ENCODE measurements at regions not wholly inside any gene's neighbourhood (a gene's known extent, or its start where the extent isn't known, plus 50 kb on each side); places are given as distances from the start of the nearest gene placed in this dataset.

GRCh38 chr16:82421851-82422250, 204.9 kb upstream of the CDH13 start:
- no peaks in the 10 kb centered on the region for H3K27me3 ChIP-seq (ENCODE audit: control insufficient read depth, insufficient read depth, low read length)

More at GRCh38 chr16:82421851-82422250, 204.9 kb upstream of the CDH13 start:
- Histone ChIP-seq H3K9me3 (ENCODE audit: control insufficient read depth, insufficient read depth, low read length) (no peaks in the 10 kb centered on the region), H3K27ac (ENCODE audit: insufficient read depth, low read length) (no peak overlapping the region), H2AFZ (replicated peaks; ENCODE audit: low read length, poor library complexity) (no peak overlapping the region), H3K18ac (ENCODE audit: low read depth, low read length) (no peak overlapping the region), H3K4me1 (ENCODE audit: control insufficient read depth, insufficient read depth, low read length) (no peaks in the 10 kb centered on the region), H3K9ac (ENCODE audit: low read depth, low read length) (no peak overlapping the region), H4K5ac (ENCODE audit: low read depth, low read length) (no peak overlapping the region), H2BK120ac (ENCODE audit: low read depth, low read length) (no peak overlapping the region), H3K4me3 (ENCODE audit: insufficient read depth, low read depth, low read length) (no peak overlapping the region), H3K14ac (replicated peaks; ENCODE audit: low read depth, low read length) (no peak overlapping the region), H3K4ac (ENCODE audit: low read depth, low read length) (no peak overlapping the region), H2BK15ac (ENCODE audit: low read depth, low read length) (no peak overlapping the region), H2BK5ac (ENCODE audit: low read depth, low read length, poor library complexity, severe bottlenecking) (no peak overlapping the region), H4K8ac (ENCODE audit: low read depth in 2 of 2, low read length in 2 of 2) (no peak overlapping the region), H2BK20ac (ENCODE audit: low read depth, low read length) (no peak overlapping the region), H3K79me1 (ENCODE audit: low read depth in 1 of 2, low read length in 2 of 2) (no peaks in the 10 kb centered on the region), H3K9me1 (ENCODE audit: insufficient read depth, low read length) (no peaks in the 10 kb centered on the region), H3K56ac (ENCODE audit: extremely low read depth, insufficient read depth, low read length) (no peak overlapping the region), H3K4me2 (ENCODE audit: low read depth, low read length) (no peak overlapping the region), H2AK9ac (replicated peaks; ENCODE audit: low read depth, low read length, poor library complexity) (no peak overlapping the region), H3K36me3 (ENCODE audit: control insufficient read depth, insufficient read depth, low read length) (no peaks in the 10 kb centered on the region), H4K20me1 (ENCODE audit: insufficient read depth, low read length) (no peaks in the 10 kb centered on the region), H4K91ac (ENCODE audit: insufficient read depth, low read depth, low read length) (no peak overlapping the region), H2AK5ac (ENCODE audit: low read depth, low read length) (no peak overlapping the region), H3K23ac (ENCODE audit: low read depth, low read length) (no peak overlapping the region)
- WGBS, 2 experiments (ENCODE audit: extremely low coverage in 2 of 2, insufficient read length in 1 of 2), result no CpG with 5 or more reads among the region's 1 CpG
- dilution Hi-C loops (cut with HindIII; ENCODE audit: low sequenced_read_pairs, unreplicated experiment) (no loop called here), in situ Hi-C loops (cut with MboI; ENCODE audit: low sequenced_read_pairs) (no loop called here), intact Hi-C loops (cut with micrococcal nuclease) (no loop called here)
- no peak for ATAC-seq (ENCODE audit: low read depth)
- ChIA-PET CTCF (no interaction called here), POLR2A (ENCODE audit: unreplicated experiment) (no interaction called here)
- TF ChIP-seq MAFK (IDR thresholded peaks at IDR 0.05; ENCODE audit: low read depth, low read length), result no peak
- no peak for TF ChIP-seq BHLHE40 (IDR thresholded peaks at IDR 0.05; ENCODE audit: low read depth, low read length)
- no peak for TF ChIP-seq RFX5 (IDR thresholded peaks at IDR 0.05; ENCODE audit: low read depth, low read length)
- TF ChIP-seq, protein P1, sequence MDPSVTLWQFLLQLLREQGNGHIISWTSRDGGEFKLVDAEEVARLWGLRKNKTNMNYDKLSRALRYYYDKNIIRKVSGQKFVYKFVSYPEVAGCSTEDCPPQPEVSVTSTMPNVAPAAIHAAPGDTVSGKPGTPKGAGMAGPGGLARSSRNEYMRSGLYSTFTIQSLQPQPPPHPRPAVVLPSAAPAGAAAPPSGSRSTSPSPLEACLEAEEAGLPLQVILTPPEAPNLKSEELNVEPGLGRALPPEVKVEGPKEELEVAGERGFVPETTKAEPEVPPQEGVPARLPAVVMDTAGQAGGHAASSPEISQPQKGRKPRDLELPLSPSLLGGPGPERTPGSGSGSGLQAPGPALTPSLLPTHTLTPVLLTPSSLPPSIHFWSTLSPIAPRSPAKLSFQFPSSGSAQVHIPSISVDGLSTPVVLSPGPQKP (IDR thresholded peaks at IDR 0.05; ENCODE audit: borderline replicate concordance, low read depth, low read length), result no peak
- TF ChIP-seq NFE2L2 (IDR thresholded peaks at IDR 0.05; ENCODE audit: low read depth, low read length), result no peak
- TF ChIP-seq, protein P2, sequence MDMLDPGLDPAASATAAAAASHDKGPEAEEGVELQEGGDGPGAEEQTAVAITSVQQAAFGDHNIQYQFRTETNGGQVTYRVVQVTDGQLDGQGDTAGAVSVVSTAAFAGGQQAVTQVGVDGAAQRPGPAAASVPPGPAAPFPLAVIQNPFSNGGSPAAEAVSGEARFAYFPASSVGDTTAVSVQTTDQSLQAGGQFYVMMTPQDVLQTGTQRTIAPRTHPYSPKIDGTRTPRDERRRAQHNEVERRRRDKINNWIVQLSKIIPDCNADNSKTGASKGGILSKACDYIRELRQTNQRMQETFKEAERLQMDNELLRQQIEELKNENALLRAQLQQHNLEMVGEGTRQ (IDR thresholded peaks at IDR 0.05; ENCODE audit: low read depth, low read length), result no peak
- TF ChIP-seq POLR2A (IDR thresholded peaks at IDR 0.05; ENCODE audit: low read depth, low read length), result no peak
- no peak for TF ChIP-seq SMC3 (IDR thresholded peaks at IDR 0.05; ENCODE audit: low read depth, low read length)
- BruUV-seq (replicated peaks), result no TSS peak
- no peak for DNase-seq
